ENCODE measurements at regions not wholly inside any gene's neighbourhood (a gene's known extent, or its start where the extent isn't known, plus 50 kb on each side); places are given as distances from the start of the nearest gene placed in this dataset.

DNA sequence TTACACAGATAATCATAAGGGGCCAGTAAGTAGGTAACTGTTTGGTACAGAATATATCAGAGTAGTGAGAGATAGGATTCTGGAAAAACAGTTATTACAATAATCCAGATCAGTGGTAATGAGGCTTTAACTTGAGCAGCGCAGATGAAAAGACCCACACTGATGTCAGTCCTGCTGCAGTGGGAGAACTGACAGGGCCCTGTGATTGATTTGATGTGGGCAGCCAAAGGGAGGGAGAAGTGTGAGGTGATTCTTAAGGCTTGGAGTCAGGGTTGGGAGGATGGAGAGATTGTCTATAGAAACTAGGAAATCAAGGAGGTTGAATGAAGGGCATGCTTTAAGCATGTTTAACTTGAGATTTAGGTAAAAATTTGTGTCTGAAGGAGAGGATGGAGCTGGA is 161.4 kb downstream of the VSIG4 start:
- Mint-ChIP-seq H3K4me1 (no peaks in the 10 kb centered on the region), H3K27ac (no peak overlapping the region; a peak in 1 of 7 replicates), H3K4me3 (no peak overlapping the region), H3K9me3 (peaks cover 63 to 69% of the 10 kb centered on the region in 2 experiments), H3K36me3 (ENCODE audit: insufficient read depth in 1 of 3, low read depth in 3 of 3) (peaks cover 0 to 2% (median 0%) of the 10 kb centered on the region in 3 experiments; a peak in 2 of 7 replicates), H3K27me3 (ENCODE audit: low read depth) (no peaks in the 10 kb centered on the region; the same call in 1 of the 2 replicates)
- no peak overlapping the region for H4K5ac ChIP-seq (ENCODE audit: insufficient read length, low read depth, low read length)
- no peaks in the 10 kb centered on the region for H3K23me2 ChIP-seq (ENCODE audit: insufficient read length, low read depth, low read length, poor library complexity, severe bottlenecking)
- H3K27me3 ChIP-seq (ENCODE audit: insufficient read depth, low read length) = no peaks in the 10 kb centered on the region
- no peak overlapping the region for H3K56ac ChIP-seq (ENCODE audit: insufficient read length, low read depth, low read length)
- H4K91ac ChIP-seq (ENCODE audit: insufficient read length, low read depth, low read length) = no peak overlapping the region
- H3K9me3 ChIP-seq (ENCODE audit: control insufficient read depth, low read depth, low read length) = peaks cover 45% of the 10 kb centered on the region
- no peaks in the 10 kb centered on the region for H3K79me2 ChIP-seq (ENCODE audit: insufficient read depth, low read length)
- no peak overlapping the region for H2BK20ac ChIP-seq (ENCODE audit: low read depth, low read length, poor library complexity, severe bottlenecking)
- H3K4me1 ChIP-seq (ENCODE audit: insufficient read depth, low read length) = no peaks in the 10 kb centered on the region
- no peak for DNase-seq
- no CpG with 5 or more reads among the region's 1 CpG for WGBS (ENCODE audit: extremely low coverage, insufficient read length, low lambda C conversion rate)
- H3K4ac ChIP-seq (ENCODE audit: low read depth, low read length) = no peak overlapping the region
- no peak overlapping the region for H3K9ac ChIP-seq (ENCODE audit: extremely low read depth, insufficient read length, low read length)
- H3K79me1 ChIP-seq (ENCODE audit: insufficient read depth, low read depth, low read length, poor library complexity, severe bottlenecking) = no peaks in the 10 kb centered on the region
- H2BK5ac ChIP-seq (ENCODE audit: insufficient read length, low read length) = no peak overlapping the region
- H4K20me1 ChIP-seq (ENCODE audit: control insufficient read depth, insufficient read depth, insufficient read length) = no peaks in the 10 kb centered on the region
- no peak overlapping the region for H2BK15ac ChIP-seq (ENCODE audit: low read depth, low read length)
- no peak overlapping the region for H3K4me2 ChIP-seq (ENCODE audit: insufficient read depth, insufficient read length, low read length)
- H3K23ac ChIP-seq (ENCODE audit: insufficient read length, low read depth, low read length) = no peak overlapping the region
- H3T11ph ChIP-seq (ENCODE audit: low read length) = no peak overlapping the region
- H2BK120ac ChIP-seq (ENCODE audit: low read depth, low read length, poor library complexity, severe bottlenecking) = no peak overlapping the region
- no peak overlapping the region for H2AK5ac ChIP-seq (ENCODE audit: insufficient read length, low read length)
- H4K8ac ChIP-seq (replicated peaks; ENCODE audit: insufficient read length, low read depth, low read length) = no peak overlapping the region
- no peak overlapping the region for H2BK12ac ChIP-seq (ENCODE audit: insufficient read length, low read depth, low read length)
- no peak overlapping the region for H3K27ac ChIP-seq (ENCODE audit: insufficient read length, low read depth, low read length)
- TF ChIP-seq, protein P1, sequence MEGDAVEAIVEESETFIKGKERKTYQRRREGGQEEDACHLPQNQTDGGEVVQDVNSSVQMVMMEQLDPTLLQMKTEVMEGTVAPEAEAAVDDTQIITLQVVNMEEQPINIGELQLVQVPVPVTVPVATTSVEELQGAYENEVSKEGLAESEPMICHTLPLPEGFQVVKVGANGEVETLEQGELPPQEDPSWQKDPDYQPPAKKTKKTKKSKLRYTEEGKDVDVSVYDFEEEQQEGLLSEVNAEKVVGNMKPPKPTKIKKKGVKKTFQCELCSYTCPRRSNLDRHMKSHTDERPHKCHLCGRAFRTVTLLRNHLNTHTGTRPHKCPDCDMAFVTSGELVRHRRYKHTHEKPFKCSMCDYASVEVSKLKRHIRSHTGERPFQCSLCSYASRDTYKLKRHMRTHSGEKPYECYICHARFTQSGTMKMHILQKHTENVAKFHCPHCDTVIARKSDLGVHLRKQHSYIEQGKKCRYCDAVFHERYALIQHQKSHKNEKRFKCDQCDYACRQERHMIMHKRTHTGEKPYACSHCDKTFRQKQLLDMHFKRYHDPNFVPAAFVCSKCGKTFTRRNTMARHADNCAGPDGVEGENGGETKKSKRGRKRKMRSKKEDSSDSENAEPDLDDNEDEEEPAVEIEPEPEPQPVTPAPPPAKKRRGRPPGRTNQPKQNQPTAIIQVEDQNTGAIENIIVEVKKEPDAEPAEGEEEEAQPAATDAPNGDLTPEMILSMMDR (conservative IDR thresholded peaks at IDR 0.05) = no peak
- no peak overlapping the region for H2AFZ ChIP-seq (ENCODE audit: low read length)
- H3K18ac ChIP-seq (ENCODE audit: insufficient read length, low read depth, low read length) = no peak overlapping the region
- no peak overlapping the region for H3K14ac ChIP-seq (ENCODE audit: insufficient read depth, low read length)
